IPS-18c (cell line): ENCODE measurements at regions not wholly inside any gene's neighbourhood (a gene's known extent, or its start where the extent isn't known, plus 50 kb on each side); places are given as distances from the start of the nearest gene placed in this dataset.
"Not testable (repeated sequence)": the region's sequence is repeated elsewhere in the genome, so short reads cannot be mapped to it uniquely, and the experiment has no call there.

Source experiments
- H3K4me3 ChIP-seq: 2 replicates; pipeline ENCODE4 v1.7.0; 2013; ENCODE audit warnings: low read depth, mild to moderate bottlenecking, low read length, moderate library complexity; ENCODE audit not compliant: insufficient read depth
- H3K9me3 ChIP-seq: one replicate; pipeline ENCODE4 v1.6.1; 2013; ENCODE audit warnings: mild to moderate bottlenecking, low read length, moderate library complexity; ENCODE audit not compliant: control insufficient read depth, insufficient read depth

- no peak overlapping the region for H3K4me3 ChIP-seq
- H3K9me3 ChIP-seq = peaks cover 5% of the 10 kb centered on the region
These were observed 75.4 kb upstream of the ECI2 start for GRCh38 chr6:4210629-4211419.

- Histone ChIP-seq H3K4me3 (no peak overlapping the region), H3K9me3 (peaks cover 6% of the 10 kb centered on the region)
These were observed 73.8 kb upstream of the ECI2 start for GRCh38 chr6:4209196-4209595.

GRCh38 chr6:4208158-4208557 lies 72.8 kb upstream of the ECI2 start:
- no peak overlapping the region for H3K4me3 ChIP-seq
- H3K9me3 ChIP-seq = peaks cover 4% of the 10 kb centered on the region

- not testable (repeated sequence) for H3K9me3 ChIP-seq
These were observed 68.5 kb upstream of the ECI2 start for GRCh38 chr6:4203642-4204417.

GRCh38 chr6:4192627-4193026 lies 57.3 kb upstream of the ECI2 start:
- Histone ChIP-seq H3K9me3 (no peaks in the 10 kb centered on the region), H3K4me3 (no peak overlapping the region)

More at GRCh38 chr6:4203642-4204417, 68.5 kb upstream of the ECI2 start:
- not testable (repeated sequence) for H3K4me3 ChIP-seq

GRCh38 chr6:4192173-4192572 lies 56.8 kb upstream of the ECI2 start:
- no peak overlapping the region for H3K4me3 ChIP-seq
- no peaks in the 10 kb centered on the region for H3K9me3 ChIP-seq

GRCh38 chr6:4191271-4191721 lies 55.9 kb upstream of the ECI2 start:
- no peaks in the 10 kb centered on the region for H3K9me3 ChIP-seq
- H3K4me3 ChIP-seq = no peak overlapping the region

GRCh38 chr6:4189249-4189648 lies 53.9 kb upstream of the ECI2 start:
- Histone ChIP-seq H3K9me3 (no peaks in the 10 kb centered on the region), H3K4me3 (no peak overlapping the region)

GRCh38 chr6:4188801-4189200 lies 53.4 kb upstream of the ECI2 start:
- Histone ChIP-seq H3K4me3 (no peak overlapping the region), H3K9me3 (no peaks in the 10 kb centered on the region)

GRCh38 chr6:4187480-4187879 lies 52.1 kb upstream of the ECI2 start:
- Histone ChIP-seq H3K4me3 (no peak overlapping the region), H3K9me3 (no peaks in the 10 kb centered on the region)

GRCh38 chr6:4186385-4186784 lies 51.0 kb upstream of the ECI2 start:
- Histone ChIP-seq H3K4me3 (no peak overlapping the region), H3K9me3 (no peaks in the 10 kb centered on the region)

- Histone ChIP-seq H3K9me3 (no peaks in the 10 kb centered on the region), H3K4me3 (no peak overlapping the region)
These were observed 50.5 kb upstream of the ECI2 start for GRCh38 chr6:4185846-4186245.

GRCh38 chr6:4185419-4185818 lies 50.0 kb upstream of the ECI2 start:
- H3K4me3 ChIP-seq = no peak overlapping the region
- H3K9me3 ChIP-seq = no peaks in the 10 kb centered on the region
